HG02642 (cell line): ENCODE measurements at regions not wholly inside any gene's neighbourhood (a gene's known extent, or its start where the extent isn't known, plus 50 kb on each side); places are given as distances from the start of the nearest gene placed in this dataset.
"Not testable (repeated sequence)": the region's sequence is repeated elsewhere in the genome, so short reads cannot be mapped to it uniquely, and the experiment has no call there.

Experiments
- ATAC-seq: cut with Tn5 transposase; IDR thresholded peaks from one replicate; pipeline ENCODE4 v1.9.1; 2021; ENCODE audit warnings: mild to moderate bottlenecking; ENCODE audit not compliant: unreplicated experiment, poor library complexity

DNA sequence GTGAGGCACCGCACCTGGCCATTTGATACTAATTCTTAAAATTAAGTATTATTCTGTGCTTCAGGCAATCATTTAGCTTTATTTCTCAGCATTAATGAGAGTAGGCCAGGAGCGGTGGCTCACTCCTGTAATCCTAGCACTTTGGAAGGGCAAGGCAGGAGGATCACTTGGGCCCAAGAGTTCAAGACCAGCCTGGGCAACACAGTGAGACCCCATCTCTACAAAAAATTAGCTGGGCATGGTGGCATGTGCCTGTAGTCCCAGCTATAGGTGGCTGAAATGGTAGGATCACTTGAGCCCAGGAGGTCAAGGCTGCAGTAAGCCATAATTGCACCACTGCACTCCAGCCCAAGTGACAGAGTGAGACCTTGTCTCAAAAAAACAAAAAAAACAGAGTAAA is 195.3 kb upstream of the SEMA6A start:
- not testable (repeated sequence) for ATAC-seq

DNA sequence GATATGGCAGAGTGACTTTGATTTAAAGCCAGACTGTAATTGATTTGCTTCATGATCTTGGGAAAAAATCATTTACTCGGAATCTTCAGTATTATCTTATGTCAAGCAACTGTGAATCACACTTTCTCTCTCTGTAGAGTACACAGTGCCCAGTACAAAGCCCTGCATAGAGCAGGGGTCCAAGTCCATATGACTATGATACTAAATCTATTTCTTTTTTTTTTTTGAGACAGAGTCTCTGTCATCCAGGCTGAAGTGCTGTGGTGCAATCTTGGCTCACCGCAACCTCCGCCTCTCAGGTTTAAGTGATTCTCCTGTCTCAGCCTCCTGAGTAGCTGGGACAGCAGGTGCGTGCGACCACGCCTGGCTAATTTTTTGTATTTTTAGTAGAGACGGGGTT is 194.8 kb upstream of the SEMA6A start:
- no peak for ATAC-seq

DNA sequence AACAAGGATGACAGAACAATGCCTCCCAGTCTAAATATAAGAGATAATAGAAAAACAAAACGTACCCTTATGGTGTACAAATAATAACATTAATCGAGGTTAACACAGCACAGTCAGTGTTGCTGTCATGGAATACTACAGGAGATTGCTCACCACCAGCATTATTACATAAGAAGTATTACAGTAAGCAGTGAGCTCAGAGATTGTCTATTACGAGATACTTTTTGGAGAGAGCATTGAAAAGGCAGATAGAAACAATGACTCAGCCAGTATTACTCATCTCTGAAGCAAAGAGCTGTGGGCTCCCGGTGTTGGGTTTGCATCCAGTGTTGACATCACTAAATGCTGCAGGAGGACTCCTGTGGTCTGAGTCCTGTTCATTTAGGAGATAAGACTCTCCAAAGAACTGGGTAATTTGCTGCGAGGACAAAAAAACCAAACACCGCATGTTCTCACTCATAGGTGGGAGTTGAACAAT is 191.9 kb upstream of the SEMA6A start:
- ATAC-seq: peak; percentile 45

DNA sequence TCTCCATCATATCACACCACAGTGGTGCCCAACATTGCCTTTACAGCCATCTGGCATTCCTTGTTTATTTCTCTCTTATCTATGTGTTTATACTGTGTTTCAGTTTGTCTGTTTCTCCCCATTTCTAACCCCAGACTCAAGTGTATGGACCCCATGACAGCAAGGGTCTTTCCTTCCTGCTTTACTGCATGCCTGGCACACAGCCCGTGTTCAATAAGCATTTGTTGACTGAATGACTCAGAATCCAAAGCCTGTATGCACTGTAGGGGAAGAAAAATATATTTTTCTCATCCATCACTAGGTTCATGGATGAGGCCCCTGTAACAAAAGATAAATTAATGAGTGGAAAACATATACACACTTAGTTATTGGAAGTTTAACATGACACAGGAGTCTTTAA is 190.8 kb upstream of the SEMA6A start:
- ATAC-seq: no peak

DNA sequence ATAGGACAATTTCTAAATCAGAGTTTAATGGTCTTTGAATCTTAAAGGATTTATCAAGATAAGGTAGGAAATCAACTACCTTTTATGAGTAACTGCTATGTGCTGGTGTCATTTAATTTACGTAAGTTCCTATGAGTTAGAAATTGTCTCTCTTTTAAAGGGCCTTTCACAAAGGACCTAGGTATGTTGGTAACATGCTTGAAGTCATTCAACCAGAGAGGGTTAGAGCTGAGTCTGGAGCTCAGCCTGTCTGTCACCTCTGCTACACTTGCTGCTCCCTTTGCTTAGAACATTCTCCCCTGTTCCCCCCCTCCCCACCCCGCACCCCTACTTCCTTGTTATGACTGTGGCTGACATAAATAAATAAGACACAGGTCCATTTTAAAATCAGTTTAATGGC is 190.3 kb upstream of the SEMA6A start:
- no peak for ATAC-seq

DNA sequence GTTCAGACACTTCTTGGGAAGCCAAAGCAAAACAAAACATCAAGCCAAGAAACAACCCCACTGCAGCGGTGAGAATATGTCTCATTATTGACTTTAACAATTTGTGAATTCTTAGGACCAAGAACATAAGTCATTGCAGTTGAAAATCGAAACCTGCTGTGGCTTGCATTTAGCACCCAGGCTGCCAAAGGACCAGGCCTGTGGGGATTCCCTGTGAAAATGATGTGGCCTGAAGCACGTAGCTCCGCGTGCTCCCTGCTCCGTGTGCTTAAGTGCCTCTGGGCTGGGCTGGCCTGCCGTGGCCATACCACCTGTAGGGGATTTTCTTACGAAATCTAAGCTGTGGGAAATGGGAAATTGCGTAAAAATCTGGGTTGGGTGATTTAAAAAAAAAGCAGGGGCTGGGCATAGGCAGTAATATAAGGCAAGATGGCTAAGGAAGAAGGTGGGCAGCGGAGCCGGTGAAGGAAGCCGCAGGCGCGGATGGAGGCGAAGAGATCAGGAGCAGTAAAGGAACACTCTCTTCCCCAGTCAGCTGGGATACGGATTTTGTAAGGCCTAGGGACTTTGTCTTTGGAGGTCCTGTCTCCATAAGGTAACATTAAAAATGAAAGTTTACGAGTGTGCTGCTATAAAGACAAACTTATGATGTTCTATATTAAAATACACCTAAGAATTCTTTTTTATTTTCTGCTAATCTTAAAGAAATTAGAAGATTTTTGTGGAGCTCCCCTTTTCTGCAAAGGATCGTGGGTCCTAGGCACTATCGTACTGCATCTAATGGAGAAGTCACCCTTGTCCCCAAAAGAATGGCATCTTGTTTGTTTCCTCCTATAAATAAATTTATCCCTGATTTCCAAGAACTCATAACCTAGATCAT is 189.6 kb upstream of the SEMA6A start:
- peak; percentile 84 for ATAC-seq

DNA sequence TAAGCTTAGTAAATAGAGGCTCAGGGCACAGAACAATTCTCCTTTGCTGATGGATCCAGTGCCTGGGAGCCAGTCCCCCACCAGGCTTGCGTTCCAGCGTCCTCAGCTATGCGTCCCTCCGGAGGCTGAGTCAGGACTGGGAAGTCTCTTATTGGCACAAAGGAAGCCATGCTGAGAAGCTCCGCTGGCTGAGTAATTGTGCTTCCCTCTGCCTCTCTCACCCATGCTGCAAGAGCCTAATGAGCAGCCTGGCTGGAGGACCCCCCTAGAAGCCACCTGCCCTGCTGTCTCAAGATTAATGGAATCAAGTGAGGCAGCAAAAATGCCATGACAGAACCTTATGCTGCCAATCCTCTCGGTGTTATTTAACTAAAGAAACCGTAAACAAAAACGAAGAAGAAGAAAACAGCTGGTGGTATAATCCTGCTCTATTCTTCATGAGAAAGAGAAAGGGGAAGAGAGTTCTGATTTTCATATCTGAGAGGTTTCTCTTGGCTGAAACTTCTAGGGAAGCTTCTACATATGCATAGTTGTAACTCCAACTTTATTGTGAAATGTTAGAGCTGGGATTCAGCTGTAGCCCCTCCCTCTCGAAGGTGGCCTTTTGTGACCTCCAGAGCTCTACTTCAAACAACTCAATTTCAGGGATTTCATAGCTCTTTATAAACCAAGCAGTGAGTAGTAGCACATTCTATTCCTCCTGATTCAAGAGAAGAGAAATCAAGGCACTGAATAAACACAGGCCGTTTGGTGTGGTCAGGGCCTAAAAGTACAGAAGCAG is 185.4 kb upstream of the SEMA6A start:
- no peak for ATAC-seq

DNA sequence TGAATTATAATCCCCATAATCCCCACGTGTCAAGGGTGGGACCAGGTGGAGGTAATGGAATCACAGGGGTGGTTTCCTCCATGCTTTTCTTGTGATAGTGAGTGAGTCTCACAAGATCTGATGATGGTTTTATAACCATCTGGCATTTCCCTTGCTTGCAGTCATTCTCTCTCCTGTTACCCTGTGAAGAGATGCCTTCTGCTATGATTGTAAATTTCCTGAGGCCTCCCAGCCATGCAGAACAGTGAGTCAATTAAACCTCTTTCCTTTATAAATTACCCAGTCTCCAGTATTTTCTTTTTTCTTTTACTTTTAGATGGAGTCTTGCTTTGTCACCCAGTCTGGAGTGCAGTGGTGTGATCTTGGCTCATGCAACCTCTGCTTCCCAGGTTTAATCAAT is 182.7 kb upstream of the SEMA6A start:
- ATAC-seq: no peak

DNA sequence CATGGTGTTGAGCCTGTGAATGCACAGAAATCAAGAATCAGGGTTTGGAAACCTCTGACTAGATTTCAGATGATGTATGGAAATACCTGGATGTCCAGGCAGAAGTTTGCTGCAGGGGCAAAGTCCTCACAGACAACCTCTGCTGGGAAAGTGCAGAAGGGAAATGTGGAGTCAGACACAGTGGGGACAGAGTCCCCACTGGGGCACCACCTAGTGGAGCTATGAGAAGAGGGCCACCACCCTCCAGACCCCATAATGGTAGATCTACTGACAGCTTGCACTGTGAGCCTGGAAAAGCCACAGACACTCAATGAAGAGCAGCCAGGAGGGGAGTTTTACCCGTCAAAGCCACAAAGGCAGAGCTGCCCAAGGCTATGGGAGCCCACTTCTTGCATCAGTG is 181.9 kb upstream of the SEMA6A start:
- ATAC-seq: no peak

DNA sequence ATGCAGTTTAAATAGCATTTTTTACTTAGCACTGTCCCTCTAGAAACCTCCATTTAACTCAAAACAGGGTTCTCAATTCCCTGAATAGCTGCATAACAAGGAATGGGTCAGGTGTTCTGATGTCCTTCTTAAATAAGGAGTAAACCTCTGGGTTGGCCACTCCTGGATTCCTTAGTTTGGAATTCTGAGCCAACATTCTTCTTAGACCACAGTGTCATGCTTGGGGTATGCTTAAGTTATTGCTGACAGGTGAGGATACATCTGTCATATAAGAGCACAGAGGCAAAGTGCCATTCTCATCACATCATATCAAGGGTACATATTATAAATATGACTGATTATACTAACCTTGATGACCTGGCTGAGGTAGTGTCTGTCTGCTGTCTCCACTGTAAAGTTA is 179.9 kb upstream of the SEMA6A start:
- no peak for ATAC-seq

DNA sequence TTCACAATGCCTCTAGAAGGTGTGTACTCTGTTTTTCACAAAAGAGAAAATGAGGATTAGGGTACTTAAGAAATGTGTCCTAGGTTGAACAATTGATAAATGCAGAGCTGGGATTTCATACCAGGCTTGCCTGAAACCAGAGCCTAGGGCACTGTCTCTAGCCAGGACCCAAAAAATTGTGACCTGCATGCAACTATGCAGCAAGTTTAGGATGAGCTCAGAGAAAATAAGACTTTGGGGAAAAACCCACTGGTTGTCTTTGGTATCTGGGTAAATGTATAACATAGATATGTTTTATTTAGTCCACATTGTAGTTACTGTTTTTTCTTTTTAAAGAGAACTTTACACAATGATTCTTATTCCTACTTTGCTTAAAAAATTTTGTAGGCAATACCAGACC is 177.1 kb upstream of the SEMA6A start:
- no peak for ATAC-seq

DNA sequence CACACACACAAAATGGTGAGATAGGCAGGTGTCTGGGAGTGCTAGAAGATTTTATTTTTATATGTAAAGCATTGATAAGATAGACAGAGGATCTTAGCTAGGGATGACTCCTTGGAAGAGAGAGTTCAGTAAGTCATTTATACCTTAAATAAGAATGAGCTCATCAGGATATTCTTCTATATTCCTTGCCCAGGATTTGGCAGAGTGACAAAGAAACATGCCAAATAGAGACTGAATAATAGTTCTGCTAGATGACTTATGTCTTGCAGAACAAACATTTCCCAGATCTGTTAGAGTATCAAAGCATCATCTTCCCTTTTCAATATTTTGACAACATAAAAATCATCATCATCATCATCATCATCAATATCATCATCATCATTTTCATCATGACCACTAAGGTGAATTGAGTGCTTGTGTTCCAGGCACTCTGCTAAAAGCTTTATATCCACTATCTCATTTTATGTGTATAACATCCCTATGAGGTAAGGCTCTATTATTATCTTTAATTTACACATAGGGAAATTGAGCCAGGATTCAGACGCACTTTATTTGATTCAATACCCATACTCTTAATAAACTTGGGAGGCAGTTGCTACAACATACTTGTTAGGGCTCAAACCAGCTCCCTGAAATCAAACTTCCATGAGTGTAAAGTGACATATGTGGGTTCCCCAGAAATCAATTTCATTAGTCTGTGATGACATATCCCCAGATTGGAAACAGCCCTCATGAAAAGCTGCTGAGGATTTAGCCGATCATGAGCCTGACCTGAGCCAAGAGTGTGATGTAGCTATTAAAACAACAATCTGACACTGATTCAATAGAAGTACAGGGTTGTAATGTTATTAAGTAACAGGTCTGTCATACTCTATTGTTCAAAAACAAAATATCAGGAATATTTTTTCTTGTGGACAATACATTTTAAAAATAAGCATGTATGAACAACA is 176.3 kb upstream of the SEMA6A start:
- no peak for ATAC-seq

DNA sequence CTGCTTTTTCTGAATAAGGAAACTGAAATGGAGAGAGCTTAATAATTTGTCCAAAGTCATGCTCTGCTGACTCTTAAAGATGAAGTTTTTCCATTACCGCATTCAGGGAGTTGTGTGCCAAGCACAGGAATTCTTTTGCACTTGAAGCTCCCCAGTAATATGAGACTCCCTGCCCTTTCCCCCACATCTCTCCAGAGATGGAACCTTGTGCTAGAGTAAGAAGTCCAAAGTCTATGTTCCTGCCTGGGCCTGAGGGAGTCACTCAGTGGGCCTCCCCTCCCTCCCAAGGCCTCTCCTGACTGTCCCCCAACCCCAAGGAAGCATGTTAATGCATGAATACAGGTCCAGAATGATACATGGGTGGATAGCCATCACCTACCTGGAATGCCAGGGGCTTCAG is 173.3 kb upstream of the SEMA6A start:
- no peak for ATAC-seq

DNA sequence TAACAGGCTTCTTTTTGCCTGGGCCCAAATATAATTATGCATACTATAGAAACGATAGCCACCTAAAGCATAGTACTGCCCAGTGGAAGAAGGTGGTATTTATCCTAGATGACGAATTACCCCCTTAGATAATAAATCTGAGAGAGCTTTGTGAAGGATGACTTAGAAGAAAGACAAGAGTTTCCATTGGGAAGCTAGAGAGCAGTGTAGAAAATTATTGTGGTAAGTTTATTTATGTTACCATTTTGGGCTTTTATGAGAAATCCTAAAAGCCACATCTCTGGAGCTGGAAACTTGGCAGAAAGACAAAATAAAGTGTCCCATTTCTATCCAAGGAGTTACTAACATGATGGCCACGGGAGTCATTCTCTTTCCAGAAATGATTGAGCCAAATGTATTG is 172.0 kb upstream of the SEMA6A start:
- no peak for ATAC-seq

DNA sequence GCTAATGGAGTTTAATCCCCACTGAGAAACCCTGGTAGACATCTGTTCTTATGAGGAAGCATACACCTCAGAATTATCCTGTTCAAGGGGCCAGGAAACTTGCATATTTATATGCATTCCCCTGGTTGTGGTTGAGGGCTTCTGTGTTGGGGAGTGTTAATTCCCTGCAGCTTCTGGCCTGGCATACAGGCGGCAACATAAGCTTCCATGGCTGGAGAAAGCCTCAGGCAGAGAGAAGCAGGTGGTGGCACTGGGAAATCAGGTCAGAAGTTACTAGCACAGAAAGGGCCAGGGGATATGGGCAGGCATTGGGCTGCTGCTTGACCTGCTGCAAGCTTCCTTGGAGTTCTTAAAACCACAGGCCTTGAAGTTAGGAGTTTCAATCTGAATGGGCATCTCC is 166.1 kb upstream of the SEMA6A start:
- ATAC-seq: no peak

DNA sequence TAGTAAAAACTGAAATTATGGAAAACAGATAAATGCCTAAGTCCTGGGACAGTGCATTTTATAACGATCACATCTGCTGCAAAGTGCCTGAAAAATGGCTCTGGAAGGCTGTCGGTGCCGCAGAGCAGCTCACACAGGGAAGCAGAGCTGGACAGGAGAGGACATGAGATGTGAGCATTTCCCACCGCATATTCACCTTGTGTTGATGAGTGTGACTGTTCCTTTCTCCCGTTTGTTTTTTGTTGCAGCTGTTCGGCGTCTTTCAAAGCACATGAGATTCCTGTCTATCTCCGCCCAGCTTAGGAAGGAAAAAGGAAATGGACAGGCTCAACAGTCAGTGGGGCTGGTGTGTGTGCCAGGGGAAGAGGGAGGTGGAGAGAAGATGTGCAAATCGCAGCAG is 164.9 kb upstream of the SEMA6A start:
- no peak for ATAC-seq

DNA sequence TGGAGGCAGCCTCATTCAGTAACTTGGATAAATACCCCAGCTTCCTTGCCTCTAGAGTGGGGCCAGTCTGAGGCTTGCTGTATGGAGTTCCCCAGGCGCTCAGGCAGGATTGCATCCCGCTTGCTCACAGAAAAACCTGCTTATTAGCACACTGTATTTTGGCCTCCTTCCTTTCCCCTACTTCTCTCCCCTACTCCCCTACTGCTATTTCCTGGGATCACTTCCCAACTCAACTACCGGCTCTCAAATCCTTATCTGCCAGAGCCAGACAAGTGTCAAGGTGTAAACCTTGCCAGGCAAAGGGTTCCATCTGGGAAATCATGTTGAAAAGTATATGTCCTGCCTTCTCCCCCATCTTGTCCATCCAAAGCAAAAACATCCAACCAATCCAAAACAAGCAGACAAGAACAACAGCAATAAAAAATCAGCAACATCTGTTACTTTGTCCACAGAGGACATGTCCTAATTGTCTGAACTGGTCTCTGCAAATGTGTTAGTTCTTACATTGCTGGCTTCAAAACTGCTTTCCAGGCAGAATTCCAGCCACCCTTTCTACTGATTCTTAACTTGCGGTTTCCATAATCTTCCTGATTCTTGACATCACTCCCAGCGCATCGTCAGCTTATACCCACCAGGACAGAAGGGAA is 164.1 kb upstream of the SEMA6A start:
- ATAC-seq: no peak

DNA sequence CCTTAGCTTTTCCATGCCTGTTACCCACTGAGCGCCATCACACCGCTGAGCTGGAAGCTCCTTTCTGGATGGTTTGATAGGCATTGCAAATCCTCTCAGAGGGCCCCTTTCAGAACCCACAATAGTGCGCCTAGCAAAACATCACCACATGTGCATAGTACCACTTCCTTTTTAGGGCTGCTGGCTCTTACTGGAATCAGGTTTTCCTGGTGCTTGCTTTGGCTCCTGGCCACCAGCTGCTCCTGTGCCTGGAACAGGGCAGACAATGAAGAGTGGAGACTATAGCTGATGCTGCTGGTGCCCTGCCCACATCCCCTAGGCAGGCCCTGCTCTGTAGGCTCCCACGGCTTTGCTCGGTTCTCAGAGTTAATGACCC is 163.6 kb upstream of the SEMA6A start:
- ATAC-seq: no peak

DNA sequence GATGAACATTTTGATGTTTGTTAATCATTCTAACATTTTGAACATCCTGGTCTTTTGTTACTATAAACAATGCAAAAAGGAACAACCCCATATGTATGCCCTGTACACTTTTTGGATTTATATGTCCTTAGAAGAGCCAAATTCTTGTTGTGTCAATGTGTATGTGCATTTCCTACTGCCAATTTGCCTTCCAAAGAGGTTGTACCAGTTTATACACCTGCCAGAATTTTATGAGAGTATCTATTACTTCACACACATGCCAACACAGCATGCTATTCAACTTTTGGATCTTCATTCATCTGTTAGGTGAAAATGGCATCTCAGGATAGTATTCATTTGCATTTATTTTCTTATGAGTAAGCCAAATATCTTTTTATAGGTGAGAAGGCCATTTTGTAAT is 162.0 kb upstream of the SEMA6A start:
- ATAC-seq: no peak
